Stomach smooth muscle (tissue), 2 donors: ENCODE measurements at regions not wholly inside any gene's neighbourhood (a gene's known extent, or its start where the extent isn't known, plus 50 kb on each side); places are given as distances from the start of the nearest gene placed in this dataset.

Source experiments
- H3K27ac ChIP-seq: one replicate; pipeline ENCODE4 v1.7.0; 2013; ENCODE audit warnings: mild to moderate bottlenecking, low read length, inconsistent platforms
- H3K27me3 ChIP-seq, 2 donors: one replicate each; pipeline ENCODE4 v1.7.0; 2013; ENCODE audit warnings: low read length in 2 of 2; ENCODE audit not compliant: insufficient read depth in 2 of 2, control insufficient read depth in 1 of 2
- H3K36me3 ChIP-seq, 2 donors: one replicate each; pipeline ENCODE4 v1.7.0; 2013; ENCODE audit warnings: low read length in 2 of 2; ENCODE audit not compliant: control insufficient read depth in 2 of 2, insufficient read depth in 2 of 2
- H3K4me1 ChIP-seq: one replicate; pipeline ENCODE4 v1.7.0; 2013; ENCODE audit warnings: low read length; ENCODE audit not compliant: control insufficient read depth, insufficient read depth
- H3K4me3 ChIP-seq, 2 donors: one replicate each; pipeline ENCODE4 v1.7.0; 2013; ENCODE audit warnings: low read length in 2 of 2
- H3K9ac ChIP-seq, 2 donors: one replicate each; pipeline ENCODE4 v1.7.0; 2013; ENCODE audit warnings: low read length in 2 of 2, mild to moderate bottlenecking in 1 of 2
- H3K9me3 ChIP-seq, 2 donors: one replicate each; pipeline ENCODE4 v1.7.0; 2013; ENCODE audit warnings: low read length in 2 of 2; ENCODE audit not compliant: control insufficient read depth in 2 of 2
- donor health status: healthy.
- donor health status: Pancreatic carcinoma.

- no peaks in the 10 kb centered on the region for H3K27me3 ChIP-seq
- peak overlapping the region; percentile 85 for H3K27ac ChIP-seq
- no peaks in the 10 kb centered on the region for H3K36me3 ChIP-seq
- no peak overlapping the region for H3K4me3 ChIP-seq
- H3K9me3 ChIP-seq = no peaks in the 10 kb centered on the region
- H3K4me1 ChIP-seq = peaks cover 50% of the 10 kb centered on the region
- peak overlapping the region in 1 of 2 donors; percentile 36 for H3K9ac ChIP-seq
Measured at GRCh38 chr3:124557433-124558232, 172.6 kb upstream of the UMPS start.

GRCh38 chr3:124558991-124559845 is 171.0 kb upstream of the UMPS start:
- Histone ChIP-seq H3K4me3 (peak overlapping the region; percentile 9 to 40), H3K4me1 (peaks cover 50% of the 10 kb centered on the region), H3K27ac (peak overlapping the region; percentile 85), H3K9me3 (no peaks in the 10 kb centered on the region), H3K27me3 (no peaks in the 10 kb centered on the region), H3K9ac (peak overlapping the region in 1 of 2 donors; percentile 42), H3K36me3 (peaks cover 0 to 2% of the 10 kb centered on the region in 2 donors)

- Histone ChIP-seq H3K36me3 (peaks cover 0 to 2% of the 10 kb centered on the region in 2 donors), H3K4me1 (peaks cover 54% of the 10 kb centered on the region), H3K27me3 (no peaks in the 10 kb centered on the region), H3K4me3 (peak overlapping the region; percentile 9 to 40), H3K9ac (peak overlapping the region in 1 of 2 donors; percentile 42), H3K9me3 (no peaks in the 10 kb centered on the region), H3K27ac (peak overlapping the region; percentile 85)
Measured at GRCh38 chr3:124559846-124560574, 170.2 kb upstream of the UMPS start.

GRCh38 chr3:124560666-124561215 is 169.5 kb upstream of the UMPS start:
- Histone ChIP-seq H3K4me3 (no peak overlapping the region), H3K36me3 (peaks cover 0 to 2% of the 10 kb centered on the region in 2 donors), H3K4me1 (peaks cover 58% of the 10 kb centered on the region), H3K9me3 (no peaks in the 10 kb centered on the region), H3K27me3 (no peaks in the 10 kb centered on the region), H3K27ac (peak overlapping the region; percentile 85), H3K9ac (no peak overlapping the region)

GRCh38 chr3:124562769-124563168 is 167.5 kb upstream of the UMPS start:
- H3K4me1 ChIP-seq = peaks cover 50% of the 10 kb centered on the region
- H3K4me3 ChIP-seq = no peak overlapping the region
- H3K36me3 ChIP-seq = peaks cover 0 to 2% of the 10 kb centered on the region in 2 donors
- H3K9me3 ChIP-seq = no peaks in the 10 kb centered on the region
- no peak overlapping the region for H3K27ac ChIP-seq
- H3K27me3 ChIP-seq = no peaks in the 10 kb centered on the region
- H3K9ac ChIP-seq = no peak overlapping the region

GRCh38 chr3:124563376-124563775 is 166.9 kb upstream of the UMPS start:
- Histone ChIP-seq H3K36me3 (peaks cover 0 to 2% of the 10 kb centered on the region in 2 donors), H3K9ac (no peak overlapping the region), H3K4me1 (peaks cover 47% of the 10 kb centered on the region), H3K27ac (no peak overlapping the region), H3K9me3 (no peaks in the 10 kb centered on the region), H3K4me3 (no peak overlapping the region), H3K27me3 (no peaks in the 10 kb centered on the region)

- Histone ChIP-seq H3K9ac (peak overlapping the region in 1 of 2 donors; percentile 42), H3K4me3 (peak overlapping the region in 1 of 2 donors; percentile 35), H3K27me3 (no peaks in the 10 kb centered on the region), H3K9me3 (no peaks in the 10 kb centered on the region), H3K27ac (no peak overlapping the region), H3K36me3 (peaks cover 0 to 2% of the 10 kb centered on the region in 2 donors), H3K4me1 (peaks cover 31% of the 10 kb centered on the region)
Measured at GRCh38 chr3:124565013-124565412, 165.2 kb upstream of the UMPS start.

GRCh38 chr3:124565551-124565950 is 164.7 kb upstream of the UMPS start:
- no peaks in the 10 kb centered on the region for H3K27me3 ChIP-seq
- no peak overlapping the region for H3K27ac ChIP-seq
- peaks cover 0 to 2% of the 10 kb centered on the region in 2 donors for H3K36me3 ChIP-seq
- H3K4me3 ChIP-seq = no peak overlapping the region
- H3K9ac ChIP-seq = no peak overlapping the region
- peaks cover 27% of the 10 kb centered on the region for H3K4me1 ChIP-seq
- no peaks in the 10 kb centered on the region for H3K9me3 ChIP-seq

- Histone ChIP-seq H3K27ac (no peak overlapping the region), H3K9ac (no peak overlapping the region)
Measured at GRCh38 chr3:124566701-124567100, 163.6 kb upstream of the UMPS start.

GRCh38 chr3:124567179-124567578 is 163.1 kb upstream of the UMPS start:
- peaks cover 0 to 2% of the 10 kb centered on the region in 2 donors for H3K36me3 ChIP-seq
- H3K4me3 ChIP-seq = no peak overlapping the region
- no peak overlapping the region for H3K27ac ChIP-seq
- no peaks in the 10 kb centered on the region for H3K9me3 ChIP-seq
- H3K9ac ChIP-seq = no peak overlapping the region
- peaks cover 16% of the 10 kb centered on the region for H3K4me1 ChIP-seq
- H3K27me3 ChIP-seq = no peaks in the 10 kb centered on the region

More at GRCh38 chr3:124566701-124567100, 163.6 kb upstream of the UMPS start:
- no peaks in the 10 kb centered on the region for H3K27me3 ChIP-seq
- H3K9me3 ChIP-seq = no peaks in the 10 kb centered on the region
- peaks cover 19% of the 10 kb centered on the region for H3K4me1 ChIP-seq
- H3K4me3 ChIP-seq = no peak overlapping the region
- H3K36me3 ChIP-seq = peaks cover 0 to 2% of the 10 kb centered on the region in 2 donors
